NT2/D1 (cell line): ENCODE measurements at regions not wholly inside any gene's neighbourhood (a gene's known extent, or its start where the extent isn't known, plus 50 kb on each side); places are given as distances from the start of the nearest gene placed in this dataset.

Experiments used
- SUZ12 ChIP-seq: IDR thresholded peaks from 2 replicates; pipeline ENCODE4 v1.6.1; 2011; ENCODE audit not compliant: insufficient read length, insufficient read depth; ENCODE audit errors: extremely low read depth
- YY1 ChIP-seq: IDR thresholded peaks from 2 replicates; pipeline ENCODE4 v1.6.1; 2011; ENCODE audit not compliant: insufficient read length, insufficient read depth
- ZNF274 ChIP-seq: IDR thresholded peaks from 2 replicates; pipeline ENCODE4 v1.6.1; 2011; ENCODE audit warnings: mild to moderate bottlenecking, low read depth, low read length

- TF ChIP-seq SUZ12 (no peak), ZNF274 (no peak), YY1 (no peak)
Measured at GRCh38 chr12:19836056-19836455, 396.8 kb downstream of the AEBP2 start.
